ENCODE measurements at regions not wholly inside any gene's neighbourhood (a gene's known extent, or its start where the extent isn't known, plus 50 kb on each side); places are given as distances from the start of the nearest gene placed in this dataset.

DNA sequence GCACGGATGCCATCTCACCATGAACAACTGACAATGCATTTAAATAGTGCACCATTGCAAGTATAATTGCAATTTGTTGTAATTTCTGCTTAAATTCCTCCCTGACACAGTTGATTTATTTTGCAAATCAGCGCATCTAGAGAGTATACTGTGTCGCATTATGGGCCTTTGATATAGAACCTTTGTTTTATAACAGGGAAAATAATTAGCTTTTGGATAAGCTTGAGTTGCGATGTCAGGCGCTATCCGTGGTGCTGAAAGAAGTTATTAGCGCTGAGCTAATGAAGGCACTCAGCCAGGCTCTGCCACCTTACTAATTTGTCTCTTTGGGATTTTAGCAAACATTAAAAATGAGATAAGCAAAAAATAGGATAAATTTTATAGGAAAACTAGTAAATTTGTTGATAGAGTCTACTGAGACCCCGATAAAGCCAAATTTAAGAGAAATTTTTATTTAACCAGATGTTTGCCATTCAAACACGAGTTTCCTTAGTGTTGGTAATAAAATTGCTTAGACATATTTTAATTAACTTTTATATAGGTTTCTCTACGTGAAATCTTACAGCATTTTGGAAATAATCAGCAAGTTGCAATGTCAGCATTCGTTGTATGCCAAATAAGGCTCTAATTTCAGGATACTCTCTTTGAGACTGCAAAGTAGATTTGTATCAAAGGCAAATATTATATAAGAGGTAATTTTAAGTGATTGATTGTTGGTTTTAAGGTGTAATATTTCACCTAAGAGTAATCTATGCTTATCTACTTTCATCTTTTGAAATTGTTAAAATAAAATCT lies 355.5 kb downstream of the TLR4 start:
- peak; percentile 32 for DNase-seq (ENCODE audit: low spot score)

DNA sequence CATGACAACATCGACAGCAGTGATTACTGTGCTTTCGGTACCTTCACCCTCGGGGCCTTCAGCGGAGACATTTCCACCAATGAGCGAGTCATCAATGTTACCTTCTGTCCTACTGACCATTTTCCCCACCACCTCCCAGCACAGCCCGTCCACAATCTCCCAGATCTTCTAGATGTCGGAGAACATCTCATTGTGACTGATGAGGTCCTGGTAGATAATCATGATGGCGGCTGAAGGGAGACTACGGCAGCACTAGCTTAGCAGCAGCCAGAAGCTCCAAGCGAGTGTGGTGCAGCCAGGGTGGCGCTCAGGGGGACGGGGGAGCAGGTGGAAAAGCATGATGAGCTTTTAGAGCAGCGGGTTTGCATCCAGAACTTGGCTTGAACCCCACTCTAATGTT lies 379.0 kb downstream of the TLR4 start:
- no peak for DNase-seq (ENCODE audit: low spot score)

DNA sequence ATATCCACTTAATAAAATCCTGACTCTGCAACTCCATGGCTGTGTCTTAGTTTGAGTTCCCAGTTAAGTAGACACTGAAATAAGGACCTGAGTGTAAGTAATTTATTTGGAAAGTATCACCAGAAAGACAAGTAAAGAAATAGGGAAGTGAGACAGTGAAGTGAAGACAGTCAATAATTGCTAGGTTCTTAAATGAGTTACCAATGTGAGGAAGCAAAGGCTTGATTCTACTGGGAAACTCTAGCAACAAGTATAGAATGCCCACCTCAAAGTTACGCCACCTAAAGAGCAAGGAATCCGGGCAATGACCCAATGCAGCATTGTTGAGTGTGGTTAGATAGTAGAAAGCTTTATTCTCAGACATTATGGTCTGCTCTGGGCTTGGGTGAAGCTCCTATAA lies 383.9 kb downstream of the TLR4 start:
- no peak for DNase-seq (ENCODE audit: low spot score)

DNA sequence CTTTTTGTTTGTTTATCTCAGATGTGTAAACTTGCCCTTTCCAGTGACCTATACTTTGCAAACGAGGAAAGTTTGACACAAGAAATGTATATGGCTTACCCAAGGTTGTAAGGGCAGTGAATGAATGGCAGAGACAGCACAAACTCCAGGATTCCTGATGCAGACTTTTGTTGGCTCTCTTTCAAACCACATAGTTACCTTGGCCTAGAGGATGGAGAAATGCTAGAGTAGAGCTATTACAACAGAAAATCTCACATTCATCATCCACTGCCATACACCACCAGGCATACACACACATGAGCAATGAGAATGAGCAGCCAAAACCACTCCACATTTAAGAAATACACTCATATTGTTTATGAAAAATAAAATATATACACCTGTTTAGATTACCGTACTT lies 387.0 kb downstream of the TLR4 start:
- DNase-seq (ENCODE audit: low spot score), result no peak

DNA sequence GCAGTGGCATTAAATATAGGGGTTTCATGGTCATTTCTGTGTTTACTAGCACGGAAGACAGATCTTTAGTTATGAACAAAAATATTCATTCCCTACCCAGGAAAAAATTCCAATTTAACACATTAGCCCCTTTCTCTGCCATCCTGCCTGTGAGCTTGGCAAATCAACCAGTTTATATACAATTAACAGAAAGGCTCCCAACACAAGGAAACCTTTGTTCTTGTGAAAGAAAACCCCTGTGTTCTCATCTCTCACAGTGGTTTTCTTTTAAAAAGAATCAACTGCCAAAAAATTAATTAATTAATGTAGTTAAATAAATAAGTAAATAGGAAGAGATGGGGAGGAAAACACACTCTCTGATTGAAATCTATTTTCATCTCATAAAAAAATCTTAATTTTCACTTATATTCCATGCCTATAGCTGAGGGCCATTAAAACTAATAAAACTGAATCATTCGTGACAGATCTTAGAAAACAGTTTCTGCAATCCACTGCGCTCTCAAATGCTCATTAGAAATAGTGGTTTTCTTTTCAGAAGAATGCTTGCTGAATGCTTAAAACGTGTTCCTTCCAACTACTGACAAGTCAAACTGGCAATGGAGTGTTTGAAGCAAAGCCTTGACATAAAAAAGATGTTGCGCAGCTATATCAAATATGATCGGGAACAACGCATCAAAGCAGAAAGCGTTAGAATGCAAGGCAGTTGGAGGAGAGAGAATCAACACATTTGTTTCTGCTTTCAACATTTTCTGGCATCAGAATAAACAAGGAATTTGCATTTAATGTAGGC lies 387.7 kb downstream of the TLR4 start:
- no peak for DNase-seq (ENCODE audit: low spot score)

DNA sequence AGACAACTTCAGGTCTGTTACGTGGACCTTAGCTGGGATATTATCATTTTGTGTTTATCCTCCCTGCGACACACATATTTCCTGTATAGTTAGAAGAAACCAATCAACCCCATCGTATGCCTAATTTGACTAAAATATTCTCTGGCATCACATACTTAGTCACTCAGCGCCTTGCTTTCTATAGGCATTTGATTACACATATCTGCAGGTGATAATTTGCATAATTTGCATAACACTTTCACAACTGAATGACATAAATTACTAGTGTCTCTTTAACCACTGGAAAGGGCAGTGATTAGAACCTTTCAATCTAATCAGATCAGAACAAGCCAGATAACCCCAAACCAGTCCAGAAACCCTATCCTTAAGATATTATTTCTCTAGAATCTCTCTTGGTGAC lies 390.2 kb downstream of the TLR4 start:
- no peak for DNase-seq (ENCODE audit: low spot score)

DNA sequence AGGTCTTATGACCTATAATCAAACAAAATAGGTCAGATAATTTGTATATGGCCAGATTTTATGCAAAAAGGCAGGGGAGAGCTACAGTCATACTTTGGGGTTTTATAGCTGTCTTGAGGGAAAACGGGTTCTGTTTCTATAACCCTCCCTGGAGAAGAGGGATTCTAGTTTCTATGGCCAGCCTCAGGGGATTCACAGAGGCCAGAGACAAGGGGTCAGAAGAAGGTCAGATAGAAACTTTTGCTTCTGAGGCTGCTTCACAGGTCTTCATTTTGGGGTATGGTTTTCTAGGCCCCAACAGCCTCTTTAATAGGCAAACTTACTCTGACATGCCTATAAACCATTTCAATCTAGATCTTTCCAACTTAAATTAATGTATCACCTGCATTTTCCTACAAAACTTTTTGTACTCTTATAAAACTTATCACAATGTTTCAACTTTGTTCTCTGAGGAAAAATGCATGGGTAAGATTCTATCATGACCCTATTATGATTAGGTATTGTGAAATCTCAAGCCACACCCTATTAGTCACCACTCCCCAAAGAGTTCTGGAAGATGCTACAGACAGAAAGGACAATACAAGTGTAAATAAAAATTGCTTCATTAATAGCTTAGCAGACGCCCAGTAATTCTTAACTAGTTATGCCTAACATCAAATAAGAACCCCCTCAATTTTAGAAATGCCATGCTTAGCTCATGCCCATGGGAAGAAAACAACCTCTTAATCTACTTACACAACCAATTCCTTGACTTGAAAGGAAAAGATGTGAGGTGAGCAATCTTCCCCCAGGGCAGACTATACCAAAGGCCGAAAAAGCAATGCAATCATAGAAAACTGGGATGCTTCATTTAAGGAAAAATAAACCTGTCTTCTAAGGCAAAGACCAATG lies 396.6 kb downstream of the TLR4 start:
- DNase-seq (ENCODE audit: low spot score), result no peak

DNA sequence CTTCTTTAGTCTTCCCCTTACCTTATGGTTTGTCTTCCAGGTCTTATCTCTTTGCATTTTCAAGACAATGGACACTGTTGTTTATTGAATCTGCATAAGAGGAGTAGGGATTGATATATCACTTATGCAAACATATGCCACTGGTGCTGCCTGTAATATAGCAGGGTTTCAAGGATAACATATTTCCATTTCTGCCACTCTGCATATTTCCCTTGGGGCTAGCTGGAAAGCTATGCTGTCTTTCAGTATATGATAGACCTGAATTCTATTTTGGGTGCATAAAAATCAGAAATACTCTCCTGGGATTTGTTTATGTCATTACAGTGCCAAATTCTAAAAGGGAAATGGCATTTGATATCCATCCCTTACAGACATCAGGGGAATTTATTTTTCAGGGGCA lies 400.2 kb downstream of the TLR4 start:
- DNase-seq (ENCODE audit: low spot score), result no peak

DNA sequence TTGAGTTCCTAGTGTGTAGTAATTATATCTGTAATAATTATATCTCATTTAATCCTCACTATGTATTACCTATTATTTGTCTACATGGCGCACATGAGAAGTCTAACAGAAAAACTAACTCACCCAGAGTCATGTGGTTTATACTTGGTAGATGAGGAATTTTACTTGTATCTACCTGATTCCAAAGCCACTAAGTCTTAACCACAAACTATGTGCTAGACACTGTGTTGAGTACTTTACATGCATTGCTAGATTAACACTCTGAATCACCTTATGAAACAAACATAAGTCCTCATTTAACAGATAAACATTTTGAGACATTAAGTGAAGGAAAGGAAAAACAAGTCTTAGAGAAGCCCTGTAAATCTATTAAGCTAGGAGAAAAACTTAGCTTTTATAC lies 404.8 kb downstream of the TLR4 start:
- DNase-seq (ENCODE audit: low spot score), result no peak

DNA sequence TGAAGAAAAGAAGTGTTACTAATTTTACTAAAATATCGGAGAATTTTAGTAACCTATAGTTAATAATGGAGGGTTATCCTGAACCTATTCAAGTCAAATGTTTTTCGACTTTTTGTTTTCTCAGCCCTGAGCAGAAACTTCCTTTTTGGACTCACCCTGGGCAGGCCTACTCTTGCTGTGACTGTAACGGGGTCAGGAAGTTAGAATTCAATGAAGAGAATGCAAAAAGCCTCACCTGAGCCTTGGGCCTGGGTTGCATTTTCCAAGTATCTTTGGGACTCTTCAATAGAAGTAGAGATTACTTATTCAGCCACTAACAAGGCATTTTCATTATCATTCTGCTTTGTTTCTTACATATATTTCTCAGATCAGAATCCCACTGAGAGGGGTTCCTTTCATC lies 405.3 kb downstream of the TLR4 start:
- no peak for DNase-seq (ENCODE audit: low spot score)

DNA sequence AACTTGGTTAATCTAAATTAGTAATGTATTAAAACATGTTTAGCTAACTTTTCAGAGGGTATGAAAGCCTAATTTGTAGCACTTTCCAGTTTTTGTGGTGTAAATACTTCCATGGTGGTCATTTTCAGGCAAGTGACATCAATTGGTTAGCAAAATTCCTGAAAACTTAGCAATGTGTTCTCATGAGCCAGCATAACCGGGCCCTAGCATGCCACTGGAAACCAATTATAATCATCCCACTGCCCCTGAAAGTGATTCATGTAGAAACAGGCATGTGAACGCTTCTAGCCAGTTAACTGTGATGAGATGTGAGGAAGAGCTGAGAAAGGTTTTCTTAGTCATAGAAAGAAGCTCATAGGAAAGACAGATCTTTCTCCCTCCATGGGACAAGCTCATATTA lies 417.2 kb downstream of the TLR4 start:
- peak; percentile 8 for DNase-seq (ENCODE audit: low spot score)

DNA sequence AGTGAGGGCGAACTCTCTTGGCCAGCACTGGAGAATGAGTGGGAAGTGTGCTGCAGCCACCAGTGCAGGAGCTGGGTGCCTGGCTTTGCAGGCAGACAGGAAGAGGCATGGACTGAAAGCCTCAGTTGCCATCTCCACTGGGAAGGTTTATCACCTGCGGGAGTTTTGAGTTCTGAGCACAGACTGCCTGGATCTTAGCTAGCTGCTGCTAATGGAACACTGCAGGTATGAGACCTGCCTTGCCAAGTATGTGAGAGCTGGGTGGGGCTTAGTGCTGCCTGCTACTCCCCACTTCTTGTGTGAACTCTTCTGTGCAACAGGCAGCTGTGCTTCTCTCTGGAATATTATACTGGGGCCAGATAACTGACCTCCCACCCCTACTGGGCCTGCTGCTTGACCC lies 424.1 kb downstream of the TLR4 start:
- no peak for DNase-seq (ENCODE audit: low spot score)

DNA sequence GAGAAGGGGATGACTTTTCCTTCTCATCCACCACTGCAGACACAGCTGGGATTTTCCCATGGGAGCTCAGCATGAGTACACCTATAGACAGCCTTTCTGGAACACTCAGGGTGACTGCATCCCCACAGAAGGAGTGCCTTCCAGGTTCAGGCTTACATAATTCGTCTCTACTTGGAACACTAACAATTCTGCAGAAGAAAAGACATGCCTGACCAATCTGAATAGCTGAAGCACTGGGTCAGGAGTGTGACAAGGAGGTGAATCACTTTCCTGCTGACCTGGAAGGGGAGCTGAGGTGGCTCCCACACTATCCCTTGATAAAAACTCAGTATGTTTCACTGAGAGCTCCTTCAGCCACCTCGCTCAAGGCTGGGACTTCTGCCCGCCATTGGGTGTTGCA lies 425.3 kb downstream of the TLR4 start:
- DNase-seq (ENCODE audit: low spot score), result no peak

DNA sequence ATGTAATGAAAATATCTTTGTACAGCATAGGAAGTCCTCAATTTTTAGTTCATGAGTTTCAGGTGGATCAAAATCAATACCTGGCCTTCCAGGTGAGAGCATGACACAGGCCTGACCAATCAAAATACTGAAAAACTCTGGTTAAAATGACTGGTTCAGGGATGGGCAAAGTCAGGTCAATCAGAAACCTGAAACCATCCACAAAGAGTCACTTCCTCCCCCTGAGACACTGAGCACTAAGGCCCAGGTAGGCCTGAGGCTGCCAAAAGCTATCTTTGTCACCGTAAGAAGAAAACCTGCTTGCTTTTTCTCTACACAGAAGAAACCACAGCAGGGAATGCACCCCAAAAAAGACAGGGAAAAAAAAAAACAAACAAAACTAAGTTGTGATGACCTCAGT lies 444.8 kb downstream of the TLR4 start:
- DNase-seq (ENCODE audit: low spot score), result peak; percentile 7

DNA sequence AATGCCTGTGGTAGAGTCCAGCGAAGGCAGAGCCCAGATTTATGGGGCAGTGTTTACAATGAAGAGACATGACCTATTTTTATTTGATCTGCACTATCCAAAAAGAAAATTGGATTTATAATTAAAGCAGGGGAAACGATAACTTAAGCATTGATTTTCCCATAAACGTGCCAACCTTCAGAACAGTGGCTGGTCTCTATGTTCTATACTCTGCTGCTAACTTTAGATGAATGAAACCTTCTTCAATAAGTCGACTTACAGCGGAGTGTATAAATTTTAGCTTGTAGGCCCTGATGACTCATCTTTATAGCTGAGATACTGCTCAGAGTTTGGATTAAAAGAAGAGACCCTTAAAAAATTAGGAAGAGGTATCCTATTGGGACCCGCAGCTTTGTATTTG lies 452.6 kb downstream of the TLR4 start:
- no peak for DNase-seq (ENCODE audit: low spot score)

DNA sequence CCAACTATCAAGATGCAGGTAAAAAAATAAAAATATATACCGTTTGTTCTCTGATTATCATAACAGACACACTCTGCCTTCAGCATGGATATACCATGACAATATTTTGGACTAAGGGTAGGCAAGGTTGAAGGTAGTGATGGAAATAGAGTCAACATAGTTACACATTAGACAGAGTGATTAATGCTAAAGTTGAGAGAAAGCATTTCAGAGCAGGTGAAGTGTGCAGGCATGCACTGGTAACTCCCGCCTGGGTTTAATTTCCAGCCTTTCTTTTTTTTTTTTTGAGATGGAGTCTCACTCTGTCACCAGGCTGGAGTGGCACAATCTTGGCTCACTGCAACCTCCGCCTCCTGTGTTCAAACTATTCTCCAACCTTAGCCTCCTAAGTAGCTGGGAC lies 458.5 kb downstream of the TLR4 start:
- no peak for DNase-seq (ENCODE audit: low spot score)

DNA sequence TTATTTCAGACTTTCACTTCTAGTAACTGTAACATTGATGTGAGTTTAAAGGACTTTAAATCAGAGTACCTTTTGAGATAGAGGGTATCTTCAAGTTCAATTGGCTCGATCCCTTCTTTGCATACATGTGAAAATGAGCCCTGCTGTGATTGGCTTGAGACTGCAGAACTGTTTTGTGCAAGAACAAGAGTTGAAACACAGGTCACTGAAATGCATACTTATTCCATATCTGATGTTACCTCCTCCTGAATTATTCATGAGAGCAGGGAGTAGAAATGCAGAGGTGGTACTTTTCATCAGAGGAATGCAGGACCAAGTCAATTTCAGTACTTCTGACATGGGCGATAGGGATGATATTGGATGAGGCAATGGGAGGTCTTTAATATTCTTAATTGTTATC lies 459.5 kb downstream of the TLR4 start:
- DNase-seq (ENCODE audit: low spot score), result no peak

DNA sequence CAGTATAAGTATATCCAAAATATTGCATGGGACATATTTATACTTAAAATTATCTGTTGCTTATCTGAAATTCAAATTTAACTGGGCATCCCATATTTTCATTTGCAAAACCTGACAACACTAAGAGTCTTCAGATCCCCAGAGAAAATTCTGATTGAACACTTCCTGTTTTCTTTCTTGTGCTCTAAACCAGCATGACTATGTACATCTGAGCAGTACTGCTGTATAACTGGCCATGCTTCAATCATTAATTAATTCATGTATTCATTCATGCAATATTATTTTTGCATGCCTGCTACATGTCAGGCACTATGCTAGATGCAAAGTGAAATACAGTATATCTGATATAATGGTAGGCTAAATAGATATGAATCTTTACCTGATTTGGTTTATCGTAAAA lies 461.2 kb downstream of the TLR4 start:
- no peak for DNase-seq (ENCODE audit: low spot score)

DNA sequence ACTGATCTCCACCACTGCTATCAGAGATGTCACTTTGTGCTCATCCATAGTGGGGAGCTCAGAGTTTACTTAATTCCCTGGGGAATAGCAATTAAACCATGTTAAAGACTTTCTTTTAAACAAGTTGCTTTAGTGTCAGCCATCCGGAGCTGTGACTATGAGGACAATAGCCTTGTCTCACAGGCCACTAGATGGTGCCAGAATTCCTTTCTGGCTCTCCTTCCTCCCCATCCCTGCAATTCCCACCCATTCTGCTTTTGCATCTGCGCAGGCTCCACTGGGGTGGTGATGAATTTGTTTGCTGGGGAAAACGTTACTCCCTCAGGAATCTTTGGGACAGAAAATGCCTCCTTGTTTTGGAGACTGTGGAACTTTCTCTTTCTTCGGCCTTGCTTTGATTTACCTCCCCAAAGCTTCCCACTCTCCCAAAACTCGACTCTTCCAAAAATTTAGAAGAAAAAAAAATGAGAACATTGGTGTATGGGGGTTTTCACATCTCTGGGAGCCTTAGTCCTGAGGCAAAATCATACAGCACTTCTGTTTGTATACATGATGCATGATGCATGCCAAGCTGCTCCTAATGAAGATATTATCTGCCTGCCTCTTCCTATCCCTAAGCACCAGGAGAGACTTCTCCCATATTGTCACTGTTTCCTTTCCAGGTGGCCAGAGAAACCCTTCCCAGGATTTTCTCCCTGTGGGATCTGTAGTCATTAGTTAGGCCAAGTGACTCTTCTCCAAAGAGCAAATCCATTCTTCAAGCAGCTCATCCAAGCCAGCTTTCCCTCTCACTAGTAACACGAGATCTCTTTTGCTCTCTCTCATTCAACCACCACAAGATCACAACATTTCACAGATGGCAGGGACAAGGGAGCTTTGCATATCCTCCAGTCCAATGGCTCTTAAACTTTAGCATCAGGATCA lies 466.1 kb downstream of the TLR4 start:
- DNase-seq (ENCODE audit: low spot score), result peak; percentile 60

DNA sequence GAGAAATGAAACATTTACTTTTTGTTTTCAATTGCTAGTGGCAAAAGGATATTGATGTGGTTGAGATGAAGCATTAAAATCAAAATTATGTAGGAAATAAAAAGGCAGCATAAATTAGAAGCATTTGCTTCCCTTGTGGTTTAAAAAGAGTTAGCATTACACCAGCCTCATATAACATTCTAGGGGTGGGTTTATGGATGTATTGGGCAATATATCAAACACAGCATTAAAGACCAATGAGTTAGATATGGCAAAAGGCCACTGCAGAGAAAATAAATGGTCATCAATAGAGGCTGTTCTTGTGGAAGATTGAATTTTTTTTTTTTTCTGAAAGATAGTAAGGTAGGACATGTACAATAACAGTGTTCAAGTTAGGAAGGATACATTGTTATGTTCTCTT lies 473.0 kb downstream of the TLR4 start:
- no peak for DNase-seq (ENCODE audit: low spot score)

DNA sequence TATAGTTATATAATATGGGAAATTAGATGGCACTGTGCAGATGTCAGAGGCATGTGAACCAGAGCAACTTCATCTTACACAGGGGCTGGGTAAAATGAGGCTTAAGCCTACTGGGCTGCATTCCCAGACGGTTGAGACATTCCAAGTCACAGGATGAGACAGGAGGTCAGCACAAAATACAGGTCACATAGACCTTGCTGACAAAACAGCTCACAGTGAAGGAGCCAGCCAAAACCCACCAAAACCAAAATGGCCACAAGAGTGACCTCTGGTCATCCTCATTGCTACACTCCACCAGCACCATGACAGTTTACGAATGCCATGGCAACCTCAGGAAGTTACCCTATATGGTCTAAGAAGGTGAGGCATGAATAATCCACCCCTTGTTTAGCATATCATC lies 479.4 kb downstream of the TLR4 start:
- no peak for DNase-seq (ENCODE audit: low spot score)

DNA sequence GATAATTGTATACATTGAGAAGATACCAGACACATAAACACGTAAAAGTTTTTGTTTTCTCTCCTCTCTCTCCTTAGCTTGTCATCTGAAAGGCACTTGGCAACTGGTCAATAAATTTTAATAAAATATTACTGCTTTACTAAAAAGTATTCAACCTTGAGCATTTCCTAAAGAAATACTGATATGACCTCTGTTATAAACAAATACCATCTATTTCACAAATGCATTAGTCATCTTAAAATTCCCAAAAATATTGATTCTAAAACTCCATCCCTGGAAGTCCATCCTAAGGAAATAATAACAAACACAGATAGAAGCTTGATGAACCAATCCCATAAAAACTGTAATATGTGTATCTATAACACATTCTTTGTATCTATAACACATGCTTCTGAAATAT lies 483.2 kb downstream of the TLR4 start:
- DNase-seq (ENCODE audit: low spot score), result no peak

All from iPS-NIHi11 (cell line).